Suprapubic skin (tissue), 4 donors: ENCODE measurements at regions not wholly inside any gene's neighbourhood (a gene's known extent, or its start where the extent isn't known, plus 50 kb on each side); places are given as distances from the start of the nearest gene placed in this dataset.

Source experiments
- DNase-seq, 2 donors: peaks; one replicate each; pipeline ENCODE4 v3.0.0-alpha.2; 2019; ENCODE audit warnings: low spot score in 2 of 2
- H3K27ac ChIP-seq: fragments of 200-600 bp; sonication (generic); one replicate; pipeline ENCODE4 v1.5.1; 2019
- H3K27me3 ChIP-seq: fragments of 200-600 bp; sonication (generic); one replicate; pipeline ENCODE4 v1.5.1; 2019
- H3K36me3 ChIP-seq: fragments of 200-600 bp; sonication (generic); one replicate; pipeline ENCODE4 v1.5.1; 2019
- H3K4me1 ChIP-seq: fragments of 200-600 bp; sonication (generic); one replicate; pipeline ENCODE4 v1.5.1; 2019
- H3K4me3 ChIP-seq: fragments of 200-600 bp; sonication (generic); one replicate; pipeline ENCODE4 v1.5.1; 2019; ENCODE audit warnings: mild to moderate bottlenecking
- H3K9me3 ChIP-seq: fragments of 200-600 bp; sonication (generic); one replicate; pipeline ENCODE4 v1.5.1; 2019
- CTCF ChIP-seq, 2 donors: fragments of 200-600 bp in 1 of 2; fragments of 450-650 bp in 1 of 2; sonication (generic) in 1 of 2; IDR thresholded peaks; one replicate each; pipeline ENCODE4 v1.5.1; 2016 to 2019; ENCODE audit warnings: antibody characterized with exemption in 2 of 2, mild to moderate bottlenecking in 1 of 2, moderate library complexity in 1 of 2
- EP300 ChIP-seq: sonication (generic); formaldehyde crosslinking; IDR thresholded peaks from one replicate; pipeline ENCODE4 v1.6.1; 2017; ENCODE audit warnings: antibody characterized with exemption
- POLR2A ChIP-seq, 2 donors: fragments of 450-650 bp; IDR thresholded peaks; one replicate each; pipeline ENCODE4 v1.6.1; 2017; ENCODE audit warnings: antibody characterized with exemption in 2 of 2, mild to moderate bottlenecking in 2 of 2, moderate library complexity in 2 of 2
- POLR2AphosphoS5 ChIP-seq, 3 donors: sonication (generic); formaldehyde crosslinking; IDR thresholded peaks; one replicate each; pipeline ENCODE4 v1.6.1; 2017; ENCODE audit warnings: antibody characterized with exemption in 3 of 3
- WGBS: methylation state at CpG from one replicate; pipeline ENCODE4 v1.1.5; 2018; 5-methylcytosine and 5-hydroxymethylcytosine counted together

DNA sequence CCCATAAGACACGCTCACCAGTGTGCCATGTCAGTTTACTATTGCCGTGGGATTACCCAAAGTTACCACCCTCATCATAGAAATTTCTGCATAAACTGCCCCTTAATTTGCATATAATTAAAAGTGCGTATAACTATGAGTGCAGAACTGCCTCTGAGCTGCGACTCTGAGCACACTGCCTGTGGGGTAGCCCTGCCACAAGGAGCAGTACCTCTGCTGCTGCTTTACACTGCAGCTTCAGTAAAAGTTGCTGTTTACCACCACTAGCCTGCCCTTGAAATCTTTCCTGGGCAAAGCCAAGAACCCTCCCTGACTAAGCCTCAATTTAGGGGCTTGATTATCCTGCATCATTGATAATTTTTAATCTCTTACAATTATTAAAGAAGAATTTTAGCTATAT is 213.9 kb upstream of the MAP2 start:
- 88% methylated on average over 4 of the region's 4 CpGs for WGBS
- H3K4me3 ChIP-seq: no peak overlapping the region
- H3K9me3 ChIP-seq: no peaks in the 10 kb centered on the region
- no peaks in the 10 kb centered on the region for H3K36me3 ChIP-seq
- DNase-seq: no peak
- no peaks in the 10 kb centered on the region for H3K27me3 ChIP-seq
- H3K4me1 ChIP-seq: no peaks in the 10 kb centered on the region
- TF ChIP-seq CTCF (IDR thresholded peaks at IDR 0.05) (no peak), EP300 (no peak), POLR2A (IDR thresholded peaks at IDR 0.05) (no peak), POLR2AphosphoS5 (IDR thresholded peaks at IDR 0.05) (no peak)
- H3K27ac ChIP-seq: no peak overlapping the region

- Histone ChIP-seq H3K9me3 (no peaks in the 10 kb centered on the region), H3K27ac (no peak overlapping the region), H3K4me3 (no peak overlapping the region), H3K4me1 (no peaks in the 10 kb centered on the region), H3K36me3 (no peaks in the 10 kb centered on the region), H3K27me3 (no peaks in the 10 kb centered on the region)
- 82% methylated on average over 2 of the region's 2 CpGs for WGBS
- TF ChIP-seq POLR2A (IDR thresholded peaks at IDR 0.05) (no peak), CTCF (IDR thresholded peaks at IDR 0.05) (no peak), POLR2AphosphoS5 (IDR thresholded peaks at IDR 0.05) (no peak), EP300 (no peak)
- DNase-seq: no peak
Observed at GRCh38 chr2:209230560-209230959, 193.3 kb upstream of the MAP2 start.

DNA sequence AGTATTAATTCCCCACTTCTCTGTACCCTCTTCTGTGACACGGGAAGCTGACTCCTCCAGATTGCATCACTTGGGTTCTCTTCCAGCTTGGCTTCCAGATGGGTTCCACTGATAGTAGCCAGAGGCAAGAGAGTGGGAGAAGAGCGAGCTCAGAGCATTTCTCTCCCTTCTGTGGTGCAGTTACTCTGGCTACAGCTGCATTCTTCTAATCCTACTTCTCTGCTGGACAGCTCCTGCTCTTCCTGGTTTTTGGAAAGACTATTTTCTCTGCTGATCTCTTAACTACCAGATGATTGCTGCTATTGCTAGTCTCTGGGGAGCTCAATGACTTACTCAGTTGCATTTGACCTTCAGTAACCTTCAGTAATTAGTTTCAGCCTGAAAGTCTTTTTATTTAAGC is 187.5 kb upstream of the MAP2 start:
- Histone ChIP-seq H3K9me3 (no peaks in the 10 kb centered on the region), H3K4me1 (no peaks in the 10 kb centered on the region), H3K27ac (no peak overlapping the region), H3K27me3 (no peaks in the 10 kb centered on the region), H3K36me3 (no peaks in the 10 kb centered on the region), H3K4me3 (no peak overlapping the region)
- no peak for DNase-seq
- 20% methylated on average over 2 of the region's 2 CpGs for whole genome bisulfite sequencing
- TF ChIP-seq POLR2AphosphoS5 (IDR thresholded peaks at IDR 0.05) (no peak), CTCF (IDR thresholded peaks at IDR 0.05) (no peak), EP300 (no peak), POLR2A (IDR thresholded peaks at IDR 0.05) (no peak)

DNA sequence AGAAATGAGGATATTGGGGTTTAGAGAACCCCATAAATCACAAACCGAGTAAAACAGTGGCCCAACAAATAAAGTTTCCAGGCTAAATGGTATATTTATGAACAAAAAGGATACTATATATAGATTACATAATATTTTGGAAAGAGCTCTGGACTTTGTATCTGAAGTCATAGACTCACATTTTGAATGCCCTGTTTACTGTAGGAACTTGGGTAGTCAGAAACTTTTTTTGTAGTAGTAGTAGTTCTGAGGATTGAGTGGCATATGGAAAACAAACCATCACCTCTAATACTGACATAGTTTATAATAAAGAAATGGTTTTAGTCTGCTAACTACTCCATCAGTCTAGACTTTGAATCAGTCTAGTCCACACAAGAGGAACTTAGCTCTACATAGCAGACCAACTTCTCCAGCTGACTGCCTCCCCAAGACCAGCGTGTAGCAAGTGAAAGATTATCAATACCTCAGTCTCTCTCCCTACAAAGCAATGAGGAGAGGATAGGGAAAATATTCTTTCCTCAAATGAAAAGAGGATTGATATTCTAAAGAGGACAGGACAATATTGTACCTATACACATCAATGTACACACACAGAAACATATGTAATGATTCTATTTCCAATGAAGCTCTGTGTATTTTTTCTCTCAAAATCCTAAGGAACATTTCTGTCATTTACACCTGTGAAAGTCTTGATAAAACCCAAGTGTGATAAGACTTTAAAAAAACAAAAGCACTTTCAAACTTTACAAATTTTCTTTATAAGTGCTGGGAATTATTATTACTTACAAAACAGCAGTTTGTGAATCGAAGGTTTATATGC is 184.9 kb upstream of the MAP2 start:
- TF ChIP-seq CTCF (IDR thresholded peaks at IDR 0.05) (no peak), POLR2A (IDR thresholded peaks at IDR 0.05) (no peak), EP300 (no peak), POLR2AphosphoS5 (IDR thresholded peaks at IDR 0.05) (no peak)
- Histone ChIP-seq H3K27me3 (no peaks in the 10 kb centered on the region), H3K4me1 (no peaks in the 10 kb centered on the region), H3K9me3 (no peaks in the 10 kb centered on the region), H3K36me3 (no peaks in the 10 kb centered on the region), H3K4me3 (no peak overlapping the region), H3K27ac (no peak overlapping the region)
- WGBS: 72% methylated on average over 3 of the region's 3 CpGs
- no peak for DNase-seq

GRCh38 chr2:209239585-209239938 is 184.3 kb upstream of the MAP2 start:
- Histone ChIP-seq H3K27me3 (no peaks in the 10 kb centered on the region), H3K9me3 (no peaks in the 10 kb centered on the region), H3K36me3 (no peaks in the 10 kb centered on the region), H3K4me3 (no peak overlapping the region), H3K27ac (no peak overlapping the region), H3K4me1 (no peaks in the 10 kb centered on the region)
- WGBS: 32% methylated on average over 2 of the region's 2 CpGs
- no peak for DNase-seq
- TF ChIP-seq POLR2A (IDR thresholded peaks at IDR 0.05): no peak
- TF ChIP-seq EP300: no peak
- TF ChIP-seq POLR2AphosphoS5 (IDR thresholded peaks at IDR 0.05): no peak
- no peak for TF ChIP-seq CTCF (IDR thresholded peaks at IDR 0.05)
